BE2C (cell line): ENCODE measurements at regions not wholly inside any gene's neighbourhood (a gene's known extent, or its start where the extent isn't known, plus 50 kb on each side); places are given as distances from the start of the nearest gene placed in this dataset.

Experiments used
- DNase-seq: peaks from one replicate; pipeline ENCODE4 v3.0.0-alpha.2; 2020
- H3K27me3 ChIP-seq: fragments of 250-450 bp; sonication (Bioruptor Pico); 2 replicates; pipeline ENCODE4 v1.5.1; 2020; ENCODE audit warnings: mild to moderate bottlenecking
- H3K36me3 ChIP-seq: fragments of 250-450 bp; sonication (Bioruptor Pico); 2 replicates; pipeline ENCODE4 v1.5.1; 2020; ENCODE audit warnings: mild to moderate bottlenecking
- H3K4me1 ChIP-seq: fragments of 250-450 bp; sonication (Bioruptor Pico); 2 replicates; pipeline ENCODE4 v1.5.1; 2020
- H3K4me3 ChIP-seq: 2 replicates; pipeline ENCODE4 v1.5.1; 2011; ENCODE audit warnings: low read depth, low read length
- H3K9me3 ChIP-seq: fragments of 250-450 bp; sonication (Bioruptor Pico); 2 replicates; pipeline ENCODE4 v1.5.1; 2020
- CTCF ChIP-seq: IDR thresholded peaks from 2 replicates; pipeline ENCODE4 v1.5.1; 2012; ENCODE audit warnings: mild to moderate bottlenecking, low read depth, low read length

- no peak for DNase-seq
- no peaks in the 10 kb centered on the region for H3K27me3 ChIP-seq
- no peaks in the 10 kb centered on the region for H3K9me3 ChIP-seq
- no peak overlapping the region for H3K4me3 ChIP-seq
- no peaks in the 10 kb centered on the region for H3K36me3 ChIP-seq
- TF ChIP-seq CTCF, result no peak
- H3K4me1 ChIP-seq, result peaks cover 4% of the 10 kb centered on the region; the same call in 1 of the 2 replicates
Observed at GRCh38 chr6:120682145-120682544, 652.1 kb downstream of the TBC1D32 start.

- no peaks in the 10 kb centered on the region for H3K36me3 ChIP-seq
- TF ChIP-seq CTCF, result no peak
- peak; percentile 12 for DNase-seq
- H3K4me1 ChIP-seq, result peaks cover 2% of the 10 kb centered on the region; the same call in 1 of the 2 replicates
- no peaks in the 10 kb centered on the region for H3K9me3 ChIP-seq
- H3K27me3 ChIP-seq, result no peaks in the 10 kb centered on the region
- H3K4me3 ChIP-seq, result no peak overlapping the region
Observed at GRCh38 chr6:120681204-120681603, 653.1 kb downstream of the TBC1D32 start.

- Histone ChIP-seq H3K4me1 (no peaks in the 10 kb centered on the region; the same call in 1 of the 2 replicates), H3K9me3 (no peaks in the 10 kb centered on the region), H3K36me3 (no peaks in the 10 kb centered on the region), H3K27me3 (no peaks in the 10 kb centered on the region), H3K4me3 (no peak overlapping the region)
- TF ChIP-seq CTCF, result no peak
- DNase-seq, result no peak
Observed at GRCh38 chr6:120675886-120676285, 658.4 kb downstream of the TBC1D32 start.

- no peaks in the 10 kb centered on the region for H3K36me3 ChIP-seq
- H3K4me3 ChIP-seq, result no peak overlapping the region
- no peaks in the 10 kb centered on the region for H3K27me3 ChIP-seq
- H3K4me1 ChIP-seq, result no peaks in the 10 kb centered on the region; the same call in 1 of the 2 replicates
- no peaks in the 10 kb centered on the region for H3K9me3 ChIP-seq
- DNase-seq, result peak; percentile 5
- no peak; the same call in 1 of the 2 replicates for TF ChIP-seq CTCF
Observed at GRCh38 chr6:120671519-120671918, 662.8 kb downstream of the TBC1D32 start.

- Histone ChIP-seq H3K9me3 (no peaks in the 10 kb centered on the region), H3K4me1 (no peaks in the 10 kb centered on the region), H3K36me3 (no peaks in the 10 kb centered on the region), H3K27me3 (no peaks in the 10 kb centered on the region), H3K4me3 (no peak overlapping the region)
- no peak for DNase-seq
- TF ChIP-seq CTCF, result no peak
Observed at GRCh38 chr6:120652506-120652905, 681.8 kb downstream of the TBC1D32 start.

- Histone ChIP-seq H3K9me3 (no peaks in the 10 kb centered on the region), H3K36me3 (no peaks in the 10 kb centered on the region), H3K4me3 (no peak overlapping the region), H3K27me3 (no peaks in the 10 kb centered on the region), H3K4me1 (no peaks in the 10 kb centered on the region)
- TF ChIP-seq CTCF, result no peak
- DNase-seq, result no peak
Observed at GRCh38 chr6:120648713-120649112, 685.6 kb downstream of the TBC1D32 start.
